Upper lobe of left lung (tissue), 6 donors: ENCODE measurements at regions not wholly inside any gene's neighbourhood (a gene's known extent, or its start where the extent isn't known, plus 50 kb on each side); places are given as distances from the start of the nearest gene placed in this dataset.

ENCODE experiments used
- ATAC-seq, 2 donors: fragments of 200-7000 bp; cut with Tn5 transposase; one replicate each; pipeline ENCODE4 v1.9.1; 2022; ENCODE audit warnings: mild to moderate bottlenecking in 2 of 2, moderate library complexity in 2 of 2; ENCODE audit not compliant: low FRiP score in 2 of 2
- DNase-seq, 2 donors: peaks; one replicate each; pipeline ENCODE4 v3.0.0-alpha.2; 2019 to 2020
- H3K27ac ChIP-seq, 4 donors: fragments of 200-600 bp; sonication (generic); one replicate each; pipeline ENCODE4 v1.5.1; 2016 to 2019
- H3K27me3 ChIP-seq, 4 donors: fragments of 200-600 bp; sonication (generic); one replicate each; pipeline ENCODE4 v1.5.1; 2017 to 2019
- H3K36me3 ChIP-seq, 4 donors: fragments of 200-600 bp; sonication (generic); one replicate each; pipeline ENCODE4 v1.5.1; 2016 to 2019
- H3K4me1 ChIP-seq, 4 donors: fragments of 200-600 bp; sonication (generic); one replicate each; pipeline ENCODE4 v1.5.1; 2018 to 2019
- H3K4me3 ChIP-seq, 4 donors: fragments of 200-600 bp; sonication (generic); one replicate each; pipeline ENCODE4 v1.5.1; 2017 to 2019; ENCODE audit warnings: mild to moderate bottlenecking in 2 of 4, moderate library complexity in 1 of 4
- H3K9me3 ChIP-seq, 4 donors: fragments of 200-600 bp; sonication (generic); one replicate each; pipeline ENCODE4 v1.5.1; 2018 to 2019
- EP300 ChIP-seq, 4 donors: sonication (generic); formaldehyde crosslinking; IDR thresholded peaks; one replicate each; pipeline ENCODE4 v1.5.1; 2017; ENCODE audit warnings: antibody characterized with exemption in 4 of 4, control low read depth in 2 of 4
- POLR2A ChIP-seq, 4 donors: fragments of 450-650 bp; IDR thresholded peaks; one replicate each; pipeline ENCODE4 v1.5.1; 2016 to 2017; ENCODE audit warnings: antibody characterized with exemption in 4 of 4, mild to moderate bottlenecking in 2 of 4
- POLR2AphosphoS5 ChIP-seq, 2 donors: sonication (generic); formaldehyde crosslinking; IDR thresholded peaks; one replicate each; pipeline ENCODE4 v1.5.1; 2017; ENCODE audit warnings: antibody characterized with exemption in 2 of 2
- WGBS, 2 donors: methylation state at CpG; one replicate each; pipeline ENCODE4 v1.1.5; 2017 to 2018; 5-methylcytosine and 5-hydroxymethylcytosine counted together
- TF ChIP-seq, protein P1 (sequence below), 6 experiments: fragments of 450-650 bp in 4 of 6; fragments of 200-600 bp in 2 of 6; sonication (generic) in 2 of 6; IDR thresholded peaks; one replicate each; pipeline ENCODE4 v1.5.1; 2016 to 2019; ENCODE audit warnings: antibody characterized with exemption in 6 of 6
- donor health status: DM: no; HTN: no; CAD: no; lungs with moderate emphysema.
- donor health status: DM: no; HTN: yes; CAD: no; lungs with severe emphysema.

DNA sequence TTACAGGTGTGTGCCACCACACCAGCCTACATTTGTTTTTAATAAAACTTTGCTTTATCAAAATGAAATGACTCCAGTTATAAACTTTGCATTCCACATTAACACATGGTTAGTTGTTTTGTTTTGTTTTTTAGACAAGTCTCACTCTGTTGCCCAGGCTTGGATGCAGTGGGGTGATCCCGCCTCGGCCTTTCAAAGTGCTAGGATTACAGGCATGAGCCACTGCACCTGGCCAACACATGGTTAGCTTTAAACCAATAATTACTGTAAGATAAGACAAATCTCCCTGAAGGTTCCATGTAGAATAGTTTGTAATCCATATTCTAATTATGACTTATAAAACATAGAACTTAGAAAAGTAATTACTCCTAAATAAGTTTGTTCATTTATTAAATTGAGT lies 89.8 kb upstream of the MED13 start:
- Histone ChIP-seq H3K27ac (no peak overlapping the region), H3K27me3 (no peaks in the 10 kb centered on the region), H3K36me3 (no peaks in the 10 kb centered on the region), H3K4me1 (no peaks in the 10 kb centered on the region), H3K4me3 (no peak overlapping the region), H3K9me3 (no peaks in the 10 kb centered on the region)
- ATAC-seq (no peak), DNase-seq (no peak)
- 86 to 92% methylated on average over 2 of the region's 2 CpGs for WGBS, 2 donors
- TF ChIP-seq POLR2A (IDR thresholded peaks at IDR 0.05) (no peak), EP300 (IDR thresholded peaks at IDR 0.05) (no peak), POLR2AphosphoS5 (IDR thresholded peaks at IDR 0.05) (no peak)
- TF ChIP-seq, protein P1, sequence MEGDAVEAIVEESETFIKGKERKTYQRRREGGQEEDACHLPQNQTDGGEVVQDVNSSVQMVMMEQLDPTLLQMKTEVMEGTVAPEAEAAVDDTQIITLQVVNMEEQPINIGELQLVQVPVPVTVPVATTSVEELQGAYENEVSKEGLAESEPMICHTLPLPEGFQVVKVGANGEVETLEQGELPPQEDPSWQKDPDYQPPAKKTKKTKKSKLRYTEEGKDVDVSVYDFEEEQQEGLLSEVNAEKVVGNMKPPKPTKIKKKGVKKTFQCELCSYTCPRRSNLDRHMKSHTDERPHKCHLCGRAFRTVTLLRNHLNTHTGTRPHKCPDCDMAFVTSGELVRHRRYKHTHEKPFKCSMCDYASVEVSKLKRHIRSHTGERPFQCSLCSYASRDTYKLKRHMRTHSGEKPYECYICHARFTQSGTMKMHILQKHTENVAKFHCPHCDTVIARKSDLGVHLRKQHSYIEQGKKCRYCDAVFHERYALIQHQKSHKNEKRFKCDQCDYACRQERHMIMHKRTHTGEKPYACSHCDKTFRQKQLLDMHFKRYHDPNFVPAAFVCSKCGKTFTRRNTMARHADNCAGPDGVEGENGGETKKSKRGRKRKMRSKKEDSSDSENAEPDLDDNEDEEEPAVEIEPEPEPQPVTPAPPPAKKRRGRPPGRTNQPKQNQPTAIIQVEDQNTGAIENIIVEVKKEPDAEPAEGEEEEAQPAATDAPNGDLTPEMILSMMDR (IDR thresholded peaks at IDR 0.05) = no peak

DNA sequence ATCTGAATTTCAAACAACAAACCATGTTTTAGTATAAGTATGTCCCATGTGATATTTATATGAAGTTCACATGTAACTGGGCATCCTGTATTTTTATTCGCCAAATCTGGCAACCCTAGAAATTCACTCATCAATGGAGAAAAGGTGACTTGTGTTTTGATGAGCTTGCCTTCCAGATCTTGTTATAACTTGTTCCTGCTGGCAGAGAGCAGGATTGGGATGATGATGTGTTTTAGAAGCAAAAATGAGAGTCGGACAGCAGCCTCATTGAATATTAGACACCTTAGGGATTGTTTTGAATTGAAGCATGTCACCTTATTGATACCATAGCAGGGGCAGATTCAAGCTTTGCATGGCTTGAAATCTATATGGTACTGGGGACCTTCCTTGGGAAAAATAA lies 85.4 kb upstream of the MED13 start:
- TF ChIP-seq POLR2AphosphoS5 (IDR thresholded peaks at IDR 0.05) = no peak
- no peak for TF ChIP-seq EP300 (IDR thresholded peaks at IDR 0.05)
- TF ChIP-seq, protein P1 (IDR thresholded peaks at IDR 0.05) = no peak
- TF ChIP-seq POLR2A (IDR thresholded peaks at IDR 0.05) = no peak
- 84 to 92% methylated on average over 2 of the region's 2 CpGs for WGBS, 2 donors
- no peak for ATAC-seq
- H3K4me3 ChIP-seq = no peak overlapping the region
- H3K9me3 ChIP-seq = no peaks in the 10 kb centered on the region
- H3K36me3 ChIP-seq = no peaks in the 10 kb centered on the region
- H3K27ac ChIP-seq = no peak overlapping the region
- no peak for DNase-seq
- H3K4me1 ChIP-seq = no peaks in the 10 kb centered on the region
- no peaks in the 10 kb centered on the region for H3K27me3 ChIP-seq

DNA sequence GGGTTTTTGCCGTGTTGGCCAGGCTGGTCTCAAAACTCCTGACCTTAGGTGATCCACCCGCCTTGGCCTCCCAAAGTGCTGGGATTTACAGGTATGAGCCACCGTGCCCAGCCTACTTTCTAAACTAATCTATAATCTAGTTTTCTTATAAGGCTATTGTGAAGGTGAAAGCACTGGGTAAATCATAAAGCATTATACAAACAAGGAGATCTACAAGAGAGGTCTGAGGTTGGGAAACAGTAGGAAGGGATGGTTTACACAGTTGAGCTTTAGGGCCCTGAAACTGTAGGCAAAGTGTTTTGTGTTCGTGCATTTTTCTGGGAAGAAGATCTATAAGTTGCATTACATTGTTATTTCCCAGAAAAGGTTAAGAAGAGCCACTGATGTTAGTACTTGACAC lies 84.9 kb upstream of the MED13 start:
- Histone ChIP-seq H3K4me1 (no peaks in the 10 kb centered on the region), H3K27ac (no peak overlapping the region), H3K27me3 (no peaks in the 10 kb centered on the region), H3K36me3 (no peaks in the 10 kb centered on the region), H3K9me3 (no peaks in the 10 kb centered on the region), H3K4me3 (no peak overlapping the region)
- ATAC-seq = no peak
- no peak for DNase-seq
- TF ChIP-seq POLR2A (IDR thresholded peaks at IDR 0.05) = no peak
- TF ChIP-seq, protein P1 (IDR thresholded peaks at IDR 0.05) = no peak
- TF ChIP-seq EP300 (IDR thresholded peaks at IDR 0.05) = no peak
- no peak for TF ChIP-seq POLR2AphosphoS5 (IDR thresholded peaks at IDR 0.05)
- WGBS, 2 donors = 73 to 89% methylated on average over 4 of the region's 4 CpGs

DNA sequence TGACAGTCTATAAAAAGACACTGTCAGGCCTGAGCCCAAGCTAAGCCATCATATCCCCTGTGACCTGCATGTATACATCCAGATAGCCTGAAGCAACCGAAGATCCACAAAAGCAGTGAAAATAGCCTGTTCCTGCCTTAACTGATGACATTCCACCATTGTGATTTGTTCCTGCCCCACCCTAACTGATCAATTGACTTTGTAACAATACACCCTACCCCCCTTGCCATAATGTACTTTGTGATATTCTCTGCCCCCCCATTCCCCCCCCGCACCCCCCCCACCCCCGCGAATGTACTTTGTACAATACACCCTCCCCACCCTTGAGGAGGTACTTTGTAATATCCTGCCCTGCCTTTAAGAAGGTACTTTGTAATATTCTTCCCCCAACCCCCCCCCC lies 82.2 kb upstream of the MED13 start:
- Histone ChIP-seq H3K27me3 (no peaks in the 10 kb centered on the region), H3K27ac (no peak overlapping the region), H3K4me3 (no peak overlapping the region), H3K9me3 (no peaks in the 10 kb centered on the region), H3K4me1 (no peaks in the 10 kb centered on the region), H3K36me3 (no peaks in the 10 kb centered on the region)
- DNase-seq (no peak), ATAC-seq (no peak)
- WGBS, 2 donors = 67 to 80% methylated on average over 4 of the region's 4 CpGs
- no peak for TF ChIP-seq POLR2A (IDR thresholded peaks at IDR 0.05)
- TF ChIP-seq, protein P1 (IDR thresholded peaks at IDR 0.05) = no peak
- TF ChIP-seq EP300 (IDR thresholded peaks at IDR 0.05) = no peak
- no peak for TF ChIP-seq POLR2AphosphoS5 (IDR thresholded peaks at IDR 0.05)

DNA sequence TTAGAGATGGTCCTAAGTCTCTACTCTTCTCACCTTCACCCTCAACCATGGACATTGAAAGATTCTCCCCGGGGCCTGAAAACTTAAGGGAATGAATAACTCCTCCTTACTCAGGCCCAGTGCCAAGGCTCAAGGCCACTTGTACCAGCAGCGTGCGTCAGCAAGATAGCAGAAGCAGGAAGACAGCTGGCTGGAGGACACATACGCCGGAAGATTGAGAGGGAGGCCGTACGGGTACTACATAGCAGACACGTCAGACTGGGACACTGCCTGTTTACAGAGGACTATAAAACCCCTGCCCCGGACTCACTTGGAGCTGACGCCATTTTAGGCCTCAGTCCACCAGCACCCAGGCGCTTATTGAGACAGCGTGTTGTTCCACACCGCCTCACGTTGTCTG lies 75.8 kb upstream of the MED13 start:
- Histone ChIP-seq H3K4me3 (no peak overlapping the region), H3K36me3 (no peaks in the 10 kb centered on the region), H3K27ac (no peak overlapping the region), H3K4me1 (peaks cover 0 to 10% (median 6%) of the 10 kb centered on the region in 4 donors), H3K27me3 (peaks cover 0 to 8% (median 1%) of the 10 kb centered on the region in 4 donors), H3K9me3 (no peaks in the 10 kb centered on the region)
- ATAC-seq (no peak), DNase-seq (peak in 1 of 2 donors; percentile 40)
- 53 to 66% methylated on average over 14 of the region's 14 CpGs for WGBS, 2 donors
- no peak for TF ChIP-seq POLR2A (IDR thresholded peaks at IDR 0.05)
- no peak for TF ChIP-seq POLR2AphosphoS5 (IDR thresholded peaks at IDR 0.05)
- no peak for TF ChIP-seq EP300 (IDR thresholded peaks at IDR 0.05)
- TF ChIP-seq, protein P1 (IDR thresholded peaks at IDR 0.05) = no peak
